ENCODE measurements at regions not wholly inside any gene's neighbourhood (a gene's known extent, or its start where the extent isn't known, plus 50 kb on each side); places are given as distances from the start of the nearest gene placed in this dataset.

DNA sequence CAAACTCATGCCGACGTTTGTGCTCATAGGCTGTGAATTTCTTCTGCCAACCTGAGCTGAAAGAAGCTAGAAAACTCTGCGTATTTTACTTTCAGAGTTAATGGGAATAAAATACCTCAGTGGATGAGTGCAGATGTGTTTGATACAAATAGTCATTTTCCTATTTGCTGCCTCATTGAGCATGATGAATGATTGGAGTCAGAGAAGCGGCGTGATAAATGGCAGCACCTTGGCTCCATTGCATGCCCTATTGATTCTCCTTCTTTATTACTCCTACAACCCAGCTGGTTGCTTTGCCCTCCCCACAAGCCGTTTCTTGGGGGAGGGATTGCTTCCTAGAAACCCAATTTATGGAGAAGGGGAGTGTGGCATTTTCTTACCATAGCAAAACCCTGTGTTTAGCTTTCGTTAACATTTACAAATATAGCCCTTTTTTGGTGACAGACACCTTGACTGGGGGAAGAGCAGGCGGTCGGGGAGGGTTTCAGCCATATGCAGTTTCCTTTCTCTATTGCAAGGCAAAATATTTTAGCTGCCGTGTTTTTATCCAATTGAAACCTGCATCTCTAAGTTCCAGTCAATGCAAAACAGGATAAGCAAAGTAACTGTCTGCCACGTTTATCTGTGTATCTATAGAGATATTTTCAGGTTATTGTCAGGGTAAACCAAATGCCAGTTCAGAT is 93.1 kb upstream of the TBCA start:
- 75% methylated on average over 2 of the region's 11 CpGs for WGBS (ENCODE audit: insufficient coverage)
- CTCF ChIA-PET: no interaction called here
- H3K4me3 Mint-ChIP-seq: no peak overlapping the region
- no peaks in the 10 kb centered on the region for H3K9me3 ChIP-seq
- peaks cover 0 to 8% of the 10 kb centered on the region in 2 donors for H3K27me3 Mint-ChIP-seq
- no peak overlapping the region for H3K27ac ChIP-seq (ENCODE audit: low read length)
- H3K4me3 ChIP-seq (ENCODE audit: control insufficient read depth in 1 of 2, extremely low read depth in 1 of 2, low read length in 1 of 2): no peak overlapping the region
- no peak for ATAC-seq (replicated peaks in 1 of 4)
- H3K4me1 ChIP-seq (ENCODE audit: control insufficient read depth in 1 of 2, extremely low read depth in 1 of 2, insufficient read depth in 2 of 2, low read length in 2 of 2): no peaks in the 10 kb centered on the region
- no peaks in the 10 kb centered on the region for H3K4me1 Mint-ChIP-seq
- peaks cover 0 to 14% of the 10 kb centered on the region in 2 experiments for H3K27me3 ChIP-seq (replicated peaks in 1 of 2; ENCODE audit: control insufficient read depth in 2 of 2, extremely low read depth in 1 of 2, insufficient read depth in 2 of 2, low read length in 1 of 2)
- no peaks in the 10 kb centered on the region for H3K36me3 ChIP-seq (ENCODE audit: control insufficient read depth in 2 of 2, extremely low read depth in 1 of 2, insufficient read depth in 1 of 2, low read length in 1 of 2)
- no peaks in the 10 kb centered on the region for H3K9me3 Mint-ChIP-seq
- POLR2A ChIA-PET: no interaction called here
- H3K36me3 Mint-ChIP-seq: no peaks in the 10 kb centered on the region
- DNase-seq: no peak
- no peak overlapping the region for H3K27ac Mint-ChIP-seq

DNA sequence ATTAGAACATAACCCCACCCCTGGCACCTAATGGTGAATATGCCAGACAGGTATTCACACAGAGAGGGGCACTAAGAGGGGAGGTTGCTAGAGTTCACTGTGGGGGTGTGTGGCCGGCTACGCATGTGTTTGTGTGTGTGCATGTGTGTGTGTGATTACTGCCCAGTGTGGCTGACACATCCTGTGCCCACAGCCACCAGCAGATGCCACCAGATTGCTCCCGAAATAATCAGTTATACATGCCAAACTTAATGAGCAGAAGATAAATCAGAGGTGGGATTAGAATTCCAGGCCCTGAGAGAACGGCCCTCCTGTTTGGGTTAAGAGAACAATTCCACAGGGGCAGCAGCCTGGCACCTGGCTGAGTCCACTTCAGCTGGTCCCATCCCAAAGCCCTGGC is 91.8 kb upstream of the TBCA start:
- no peak overlapping the region for H3K4me3 Mint-ChIP-seq
- no peaks in the 10 kb centered on the region for H3K4me1 Mint-ChIP-seq
- 80% methylated on average over 1 of the region's 4 CpGs for WGBS (ENCODE audit: insufficient coverage)
- no peaks in the 10 kb centered on the region for H3K9me3 Mint-ChIP-seq
- no peak overlapping the region for H3K27ac Mint-ChIP-seq
- no peaks in the 10 kb centered on the region for H3K4me1 ChIP-seq (ENCODE audit: control insufficient read depth in 1 of 2, extremely low read depth in 1 of 2, insufficient read depth in 2 of 2, low read length in 2 of 2)
- ChIA-PET CTCF (interaction anchor here in 1 of 2 donors (0.7 kb wide), 1 partner anchor 10 kb away, joined by 3 read pairs; no protein-coding TSS in a partner anchor), POLR2A (no interaction called here)
- no peak overlapping the region for H3K27ac ChIP-seq (ENCODE audit: low read length)
- DNase-seq (no peak), ATAC-seq (replicated peaks in 1 of 4) (no peak)
- peaks cover 0 to 14% of the 10 kb centered on the region in 2 experiments for H3K27me3 ChIP-seq (replicated peaks in 1 of 2; ENCODE audit: control insufficient read depth in 2 of 2, extremely low read depth in 1 of 2, insufficient read depth in 2 of 2, low read length in 1 of 2)
- H3K4me3 ChIP-seq (ENCODE audit: control insufficient read depth in 1 of 2, extremely low read depth in 1 of 2, low read length in 1 of 2): no peak overlapping the region
- H3K9me3 ChIP-seq: no peaks in the 10 kb centered on the region
- no peaks in the 10 kb centered on the region for H3K36me3 ChIP-seq (ENCODE audit: control insufficient read depth in 2 of 2, extremely low read depth in 1 of 2, insufficient read depth in 1 of 2, low read length in 1 of 2)
- H3K36me3 Mint-ChIP-seq: no peaks in the 10 kb centered on the region
- peaks cover 0 to 8% of the 10 kb centered on the region in 2 donors for H3K27me3 Mint-ChIP-seq

DNA sequence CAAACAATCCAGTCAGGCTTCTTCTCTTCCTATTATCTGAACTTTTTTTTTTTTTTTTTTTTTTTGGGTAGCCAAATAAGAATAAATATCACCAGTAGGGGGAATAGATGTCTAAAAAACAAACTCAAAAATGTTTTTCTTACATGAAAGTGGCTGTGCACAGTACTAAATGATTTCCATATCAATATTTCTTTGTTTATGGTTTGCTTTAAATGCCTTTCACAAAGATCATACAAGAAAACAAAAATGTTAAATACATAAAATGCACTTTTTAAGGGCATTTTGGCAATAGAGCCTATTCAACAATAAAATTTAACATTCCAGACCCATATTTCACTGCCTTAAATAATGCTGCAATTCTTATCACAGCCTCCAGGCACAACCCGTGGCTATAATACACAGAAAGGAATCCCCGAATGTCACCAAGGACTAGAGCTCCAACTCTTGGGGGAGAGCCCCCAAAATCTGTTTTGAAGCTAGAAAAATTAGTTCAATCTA is 91.1 kb upstream of the TBCA start:
- POLR2A ChIA-PET: no interaction called here
- no peak overlapping the region for H3K4me3 ChIP-seq (ENCODE audit: control insufficient read depth in 1 of 2, extremely low read depth in 1 of 2, low read length in 1 of 2)
- Mint-ChIP-seq H3K4me3 (no peak overlapping the region), H3K27me3 (peaks cover 0 to 8% of the 10 kb centered on the region in 2 donors), H3K9me3 (no peaks in the 10 kb centered on the region), H3K36me3 (no peaks in the 10 kb centered on the region), H3K27ac (no peak overlapping the region), H3K4me1 (no peaks in the 10 kb centered on the region)
- DNase-seq: no peak
- no CpG with 5 or more reads among the region's 2 CpGs for WGBS (ENCODE audit: insufficient coverage)
- no peaks in the 10 kb centered on the region for H3K9me3 ChIP-seq
- CTCF ChIA-PET: interaction anchor here in 1 of 2 donors (0.7 kb wide), 2 partner anchors 11 to 118 kb away, joined by 3 to 4 read pairs; no protein-coding TSS in a partner anchor
- no peaks in the 10 kb centered on the region for H3K4me1 ChIP-seq (ENCODE audit: control insufficient read depth in 1 of 2, extremely low read depth in 1 of 2, insufficient read depth in 2 of 2, low read length in 2 of 2)
- peaks cover 0 to 14% of the 10 kb centered on the region in 2 experiments for H3K27me3 ChIP-seq (replicated peaks in 1 of 2; ENCODE audit: control insufficient read depth in 2 of 2, extremely low read depth in 1 of 2, insufficient read depth in 2 of 2, low read length in 1 of 2)
- ATAC-seq (replicated peaks in 1 of 4): no peak
- no peaks in the 10 kb centered on the region for H3K36me3 ChIP-seq (ENCODE audit: control insufficient read depth in 2 of 2, extremely low read depth in 1 of 2, insufficient read depth in 1 of 2, low read length in 1 of 2)
- no peak overlapping the region for H3K27ac ChIP-seq (ENCODE audit: low read length)

DNA sequence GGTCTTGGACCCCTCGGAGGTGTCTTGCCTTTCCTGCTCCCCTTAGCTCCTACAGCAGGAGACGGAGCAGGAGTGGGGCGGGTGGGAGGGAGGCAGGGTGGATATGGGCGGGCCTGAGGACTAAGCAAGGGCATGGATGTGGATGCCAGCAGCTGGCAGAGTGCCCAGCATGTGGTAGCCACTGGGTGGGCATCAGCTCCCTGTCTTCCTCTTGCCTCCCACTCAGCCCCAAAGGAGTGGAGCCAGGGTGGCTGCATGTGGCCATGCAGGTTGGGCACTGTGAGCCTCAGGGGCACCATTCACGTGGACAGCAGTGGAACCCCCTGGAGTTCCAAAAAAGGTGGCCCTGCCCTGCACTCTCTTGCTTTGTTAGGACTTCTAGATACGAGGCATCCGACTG is 90.1 kb upstream of the TBCA start:
- WGBS (ENCODE audit: insufficient coverage): 74% methylated on average over 4 of the region's 7 CpGs
- Histone ChIP-seq H3K9me3 (no peaks in the 10 kb centered on the region), H3K27me3 (replicated peaks in 1 of 2; ENCODE audit: control insufficient read depth in 2 of 2, extremely low read depth in 1 of 2, insufficient read depth in 2 of 2, low read length in 1 of 2) (peaks cover 0 to 14% of the 10 kb centered on the region in 2 experiments), H3K4me3 (ENCODE audit: control insufficient read depth in 1 of 2, extremely low read depth in 1 of 2, low read length in 1 of 2) (no peak overlapping the region), H3K36me3 (ENCODE audit: control insufficient read depth in 2 of 2, extremely low read depth in 1 of 2, insufficient read depth in 1 of 2, low read length in 1 of 2) (no peaks in the 10 kb centered on the region), H3K27ac (ENCODE audit: low read length) (no peak overlapping the region), H3K4me1 (ENCODE audit: control insufficient read depth in 1 of 2, extremely low read depth in 1 of 2, insufficient read depth in 2 of 2, low read length in 2 of 2) (no peaks in the 10 kb centered on the region)
- H3K9me3 Mint-ChIP-seq: no peaks in the 10 kb centered on the region
- ATAC-seq (replicated peaks in 1 of 4): no peak
- peaks cover 0 to 8% of the 10 kb centered on the region in 2 donors for H3K27me3 Mint-ChIP-seq
- ChIA-PET CTCF (no interaction called here), POLR2A (no interaction called here)
- no peaks in the 10 kb centered on the region for H3K36me3 Mint-ChIP-seq
- H3K27ac Mint-ChIP-seq: no peak overlapping the region
- H3K4me3 Mint-ChIP-seq: no peak overlapping the region
- no peaks in the 10 kb centered on the region for H3K4me1 Mint-ChIP-seq
- DNase-seq: no peak

DNA sequence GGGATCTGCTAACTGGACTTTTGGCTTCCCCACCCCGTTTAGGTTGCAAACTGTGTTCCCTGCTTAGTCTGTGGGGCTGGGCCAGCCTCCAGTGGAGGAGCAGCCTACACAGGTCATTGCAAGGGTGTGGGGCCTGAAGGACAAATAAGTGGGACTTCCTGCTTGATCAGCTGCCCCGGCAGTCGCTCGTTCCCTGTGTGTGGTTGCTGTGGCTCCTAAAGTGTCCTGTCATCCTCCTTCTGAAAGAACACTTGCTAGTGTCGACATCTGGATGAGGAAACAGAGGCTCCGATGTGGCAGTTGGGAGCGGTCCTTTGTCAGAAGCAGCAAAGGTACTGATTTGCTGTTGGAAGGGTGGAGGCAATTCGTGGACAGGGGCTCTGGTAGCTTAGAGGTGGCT is 88.9 kb upstream of the TBCA start:
- Histone ChIP-seq H3K27ac (ENCODE audit: low read length) (no peak overlapping the region), H3K36me3 (ENCODE audit: control insufficient read depth in 2 of 2, extremely low read depth in 1 of 2, insufficient read depth in 1 of 2, low read length in 1 of 2) (no peaks in the 10 kb centered on the region), H3K4me1 (ENCODE audit: control insufficient read depth in 1 of 2, extremely low read depth in 1 of 2, insufficient read depth in 2 of 2, low read length in 2 of 2) (no peaks in the 10 kb centered on the region), H3K9me3 (no peaks in the 10 kb centered on the region), H3K27me3 (replicated peaks in 1 of 2; ENCODE audit: control insufficient read depth in 2 of 2, extremely low read depth in 1 of 2, insufficient read depth in 2 of 2, low read length in 1 of 2) (peaks cover 0 to 14% of the 10 kb centered on the region in 2 experiments), H3K4me3 (ENCODE audit: control insufficient read depth in 1 of 2, extremely low read depth in 1 of 2, low read length in 1 of 2) (no peak overlapping the region)
- H3K4me1 Mint-ChIP-seq: no peaks in the 10 kb centered on the region
- no peak for ATAC-seq (replicated peaks in 1 of 4)
- no peak overlapping the region for H3K4me3 Mint-ChIP-seq
- ChIA-PET CTCF (no interaction called here), POLR2A (interaction anchor here (0.5 to 0.6 kb wide), 2 partner anchors 16 to 36 kb away, joined by 3 to 10 read pairs; no protein-coding TSS in a partner anchor)
- peaks cover 0 to 8% of the 10 kb centered on the region in 2 donors for H3K27me3 Mint-ChIP-seq
- DNase-seq: peak in 1 of 35 experiments; percentile 19
- no peaks in the 10 kb centered on the region for H3K36me3 Mint-ChIP-seq
- 82% methylated on average over 7 of the region's 8 CpGs for WGBS (ENCODE audit: insufficient coverage)
- no peak overlapping the region for H3K27ac Mint-ChIP-seq
- H3K9me3 Mint-ChIP-seq: no peaks in the 10 kb centered on the region

DNA sequence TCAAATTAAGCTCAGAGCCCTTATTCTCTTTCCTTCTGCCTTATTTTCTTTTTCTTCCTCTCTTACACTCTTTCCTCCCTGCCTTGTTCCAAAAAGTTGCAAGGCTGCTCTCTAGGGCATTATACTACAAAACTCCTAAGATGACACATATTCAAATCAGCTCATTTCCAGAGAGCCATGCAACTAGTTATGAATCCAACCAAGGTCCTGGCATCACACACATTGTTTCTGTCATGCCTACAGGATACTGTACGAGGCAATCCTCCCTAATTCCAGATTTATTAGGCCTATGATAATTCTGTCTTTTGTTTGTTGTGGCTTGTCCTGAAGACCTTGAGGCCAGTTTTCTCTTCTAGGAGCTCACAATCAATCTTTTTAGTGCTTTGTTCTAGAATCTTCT is 87.0 kb upstream of the TBCA start:
- Histone ChIP-seq H3K4me3 (ENCODE audit: control insufficient read depth in 1 of 2, extremely low read depth in 1 of 2, low read length in 1 of 2) (no peak overlapping the region), H3K27ac (ENCODE audit: low read length) (no peak overlapping the region), H3K36me3 (ENCODE audit: control insufficient read depth in 2 of 2, extremely low read depth in 1 of 2, insufficient read depth in 1 of 2, low read length in 1 of 2) (no peaks in the 10 kb centered on the region), H3K4me1 (ENCODE audit: control insufficient read depth in 1 of 2, extremely low read depth in 1 of 2, insufficient read depth in 2 of 2, low read length in 2 of 2) (no peaks in the 10 kb centered on the region), H3K27me3 (replicated peaks in 1 of 2; ENCODE audit: control insufficient read depth in 2 of 2, extremely low read depth in 1 of 2, insufficient read depth in 2 of 2, low read length in 1 of 2) (peaks cover 0 to 13% of the 10 kb centered on the region in 2 experiments), H3K9me3 (no peaks in the 10 kb centered on the region)
- H3K4me3 Mint-ChIP-seq: no peak overlapping the region
- no peaks in the 10 kb centered on the region for H3K36me3 Mint-ChIP-seq
- ChIA-PET POLR2A (no interaction called here), CTCF (no interaction called here)
- H3K27ac Mint-ChIP-seq: no peak overlapping the region
- H3K9me3 Mint-ChIP-seq: no peaks in the 10 kb centered on the region
- WGBS (ENCODE audit: insufficient coverage): no CpG with 5 or more reads among the region's 1 CpG
- DNase-seq (no peak), ATAC-seq (replicated peaks in 1 of 4) (no peak)
- peaks cover 0 to 9% of the 10 kb centered on the region in 2 donors for H3K27me3 Mint-ChIP-seq
- no peaks in the 10 kb centered on the region for H3K4me1 Mint-ChIP-seq

Measured in T-cell (primary cell).